ENCODE measurements at regions not wholly inside any gene's neighbourhood (a gene's known extent, or its start where the extent isn't known, plus 50 kb on each side); places are given as distances from the start of the nearest gene placed in this dataset.

GRCh38 chr2:134070281-134070741 is 183.6 kb upstream of the MGAT5 start:
- DNase-seq (ENCODE audit: low read depth in 4 of 4, low spot score in 1 of 4): no peak

- no peak for DNase-seq (ENCODE audit: low read depth in 4 of 4, low spot score in 1 of 4)
Measured at GRCh38 chr2:134072341-134072740, 181.5 kb upstream of the MGAT5 start.

GRCh38 chr2:134073023-134073422 is 180.8 kb upstream of the MGAT5 start:
- no peak for DNase-seq (ENCODE audit: low read depth in 4 of 4, low spot score in 1 of 4)

- no peak for DNase-seq (ENCODE audit: low read depth in 4 of 4, low spot score in 1 of 4)
Measured at GRCh38 chr2:134074619-134075018, 179.3 kb upstream of the MGAT5 start.

GRCh38 chr2:134075204-134075603 is 178.7 kb upstream of the MGAT5 start:
- no peak for DNase-seq (ENCODE audit: low read depth in 4 of 4, low spot score in 1 of 4)

- no peak for DNase-seq (ENCODE audit: low read depth in 4 of 4, low spot score in 1 of 4)
Measured at GRCh38 chr2:134078354-134078753, 175.5 kb upstream of the MGAT5 start.

GRCh38 chr2:134079373-134079772 is 174.5 kb upstream of the MGAT5 start:
- no peak for DNase-seq (ENCODE audit: low read depth in 4 of 4, low spot score in 1 of 4)

GRCh38 chr2:134080386-134081089 is 173.3 kb upstream of the MGAT5 start:
- no peak for DNase-seq (ENCODE audit: low read depth in 4 of 4, low spot score in 1 of 4)

GRCh38 chr2:134081238-134081938 is 172.5 kb upstream of the MGAT5 start:
- no peak for DNase-seq (ENCODE audit: low read depth in 4 of 4, low spot score in 1 of 4)

GRCh38 chr2:134083548-134083947 is 170.3 kb upstream of the MGAT5 start:
- no peak for DNase-seq (ENCODE audit: low read depth in 4 of 4, low spot score in 1 of 4)

GRCh38 chr2:134086594-134087219 is 167.2 kb upstream of the MGAT5 start:
- no peak for DNase-seq (ENCODE audit: low read depth in 4 of 4, low spot score in 1 of 4)

GRCh38 chr2:134087371-134087921 is 166.4 kb upstream of the MGAT5 start:
- no peak for DNase-seq (ENCODE audit: low read depth in 4 of 4, low spot score in 1 of 4)

GRCh38 chr2:134089454-134089853 is 164.4 kb upstream of the MGAT5 start:
- no peak for DNase-seq (ENCODE audit: low read depth in 4 of 4, low spot score in 1 of 4)

GRCh38 chr2:134097740-134098139 is 156.1 kb upstream of the MGAT5 start:
- no peak for DNase-seq (ENCODE audit: low read depth in 4 of 4, low spot score in 1 of 4)

- no peak for DNase-seq (ENCODE audit: low read depth in 4 of 4, low spot score in 1 of 4)
Measured at GRCh38 chr2:134098321-134098720, 155.6 kb upstream of the MGAT5 start.

- DNase-seq (ENCODE audit: low read depth in 4 of 4, low spot score in 1 of 4): no peak
Measured at GRCh38 chr2:134099273-134099672, 154.6 kb upstream of the MGAT5 start.

GRCh38 chr2:134103196-134103595 is 150.7 kb upstream of the MGAT5 start:
- no peak for DNase-seq (ENCODE audit: low read depth in 4 of 4, low spot score in 1 of 4)

GRCh38 chr2:134104754-134105153 is 149.1 kb upstream of the MGAT5 start:
- DNase-seq (ENCODE audit: low read depth in 4 of 4, low spot score in 1 of 4): no peak

GRCh38 chr2:134107402-134107801 is 146.5 kb upstream of the MGAT5 start:
- DNase-seq (ENCODE audit: low read depth in 4 of 4, low spot score in 1 of 4): no peak

- DNase-seq (ENCODE audit: low read depth in 4 of 4, low spot score in 1 of 4): no peak
Measured at GRCh38 chr2:134108113-134108512, 145.8 kb upstream of the MGAT5 start.

- no peak for DNase-seq (ENCODE audit: low read depth in 4 of 4, low spot score in 1 of 4)
Measured at GRCh38 chr2:134109246-134109645, 144.6 kb upstream of the MGAT5 start.

GRCh38 chr2:134109725-134110124 is 144.1 kb upstream of the MGAT5 start:
- DNase-seq (ENCODE audit: low read depth in 4 of 4, low spot score in 1 of 4): no peak

All from stimulated activated CD4-positive, alpha-beta T cell treated with anti-CD3 and anti-CD28 coated beads, Interleukin-1b, Interleukin-23, amount 100 ng/mL, for 24 hours (primary cell).